ENCODE measurements at regions not wholly inside any gene's neighbourhood (a gene's known extent, or its start where the extent isn't known, plus 50 kb on each side); places are given as distances from the start of the nearest gene placed in this dataset.

DNA sequence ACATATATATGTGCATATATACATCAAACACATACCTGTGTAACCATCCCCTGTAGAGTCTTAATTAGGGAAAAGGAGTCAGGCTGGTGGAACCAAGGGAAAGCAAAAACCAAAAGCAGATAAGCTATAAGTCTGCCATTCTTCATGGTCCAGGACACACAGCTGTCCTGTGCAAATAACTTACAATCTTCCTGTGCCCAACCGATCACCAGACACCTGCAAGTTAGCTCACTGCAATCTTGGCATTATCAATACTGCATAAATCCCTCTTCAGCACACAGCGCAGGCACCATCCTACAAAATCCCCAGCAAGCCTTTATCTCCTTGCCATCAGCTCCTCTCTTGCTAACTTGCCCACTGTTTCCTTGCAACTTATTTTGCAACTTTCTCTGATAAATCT lies 60.8 kb upstream of the DYNAP start:
- TF ChIP-seq, protein P1, sequence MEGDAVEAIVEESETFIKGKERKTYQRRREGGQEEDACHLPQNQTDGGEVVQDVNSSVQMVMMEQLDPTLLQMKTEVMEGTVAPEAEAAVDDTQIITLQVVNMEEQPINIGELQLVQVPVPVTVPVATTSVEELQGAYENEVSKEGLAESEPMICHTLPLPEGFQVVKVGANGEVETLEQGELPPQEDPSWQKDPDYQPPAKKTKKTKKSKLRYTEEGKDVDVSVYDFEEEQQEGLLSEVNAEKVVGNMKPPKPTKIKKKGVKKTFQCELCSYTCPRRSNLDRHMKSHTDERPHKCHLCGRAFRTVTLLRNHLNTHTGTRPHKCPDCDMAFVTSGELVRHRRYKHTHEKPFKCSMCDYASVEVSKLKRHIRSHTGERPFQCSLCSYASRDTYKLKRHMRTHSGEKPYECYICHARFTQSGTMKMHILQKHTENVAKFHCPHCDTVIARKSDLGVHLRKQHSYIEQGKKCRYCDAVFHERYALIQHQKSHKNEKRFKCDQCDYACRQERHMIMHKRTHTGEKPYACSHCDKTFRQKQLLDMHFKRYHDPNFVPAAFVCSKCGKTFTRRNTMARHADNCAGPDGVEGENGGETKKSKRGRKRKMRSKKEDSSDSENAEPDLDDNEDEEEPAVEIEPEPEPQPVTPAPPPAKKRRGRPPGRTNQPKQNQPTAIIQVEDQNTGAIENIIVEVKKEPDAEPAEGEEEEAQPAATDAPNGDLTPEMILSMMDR (IDR thresholded peaks at IDR 0.05), result no peak
- no peak for TF ChIP-seq EP300 (IDR thresholded peaks at IDR 0.05)
- TF ChIP-seq POLR2A (IDR thresholded peaks at IDR 0.05; ENCODE audit: low read depth), result no peak
- TF ChIP-seq POLR2AphosphoS5 (IDR thresholded peaks at IDR 0.05), result no peak

Data from esophagus muscularis mucosa (tissue), 4 donors.